Endothelial cell of umbilical vein (primary cell): ENCODE measurements at regions not wholly inside any gene's neighbourhood (a gene's known extent, or its start where the extent isn't known, plus 50 kb on each side); places are given as distances from the start of the nearest gene placed in this dataset.

Experiments
- BruUV-seq: library from RNA; stranded (reverse); fragments of 400-500 nt; replicated peaks from 2 replicates; lab custom pipeline; 2021; lab: Mats Ljungman, UMichigan
- CTCF ChIA-PET: fragments of 300-600, 350-600 bp; sonication (Branson Sonifier 250); formaldehyde crosslinking; loops from one replicate; lab custom pipeline; 2021; ENCODE audit warnings: antibody characterized with exemption, inconsistent platforms; lab: Charles Lee
- POLR2A ChIA-PET: fragments of 300-600, 350-600 bp; sonication (Branson Sonifier 250); formaldehyde crosslinking; loops from one replicate; lab custom pipeline; 2021; ENCODE audit warnings: antibody characterized with exemption, inconsistent platforms; lab: Charles Lee
- DNase-seq: peaks from one replicate; pipeline ENCODE4 v3.0.0-alpha.2; 2011; ENCODE audit warnings: low read depth, low spot score
- FAIRE-seq: peaks from 2 replicates; lab custom pipeline; 2011; peaks lifted over from hg19 to GRCh38; lab: Jason Lieb, UNC
- H2AFZ ChIP-seq: 2 replicates; pipeline ENCODE4 v1.6.0; 2012; ENCODE audit warnings: low read depth, low read length, control low read depth, inconsistent platforms
- H3K27ac ChIP-seq: 2 replicates; pipeline ENCODE4 v1.5.1; 2011; ENCODE audit warnings: low read depth, mild to moderate bottlenecking, control low read depth, low read length, moderate library complexity; ENCODE audit not compliant: insufficient read depth
- H3K27me3 ChIP-seq, 2 experiments: 2 replicates each; pipeline versions ENCODE4 v1.6.0 to v1.6.1; 2011; ENCODE audit warnings: low read length in 2 of 2, mixed read lengths in 1 of 2; ENCODE audit not compliant: control insufficient read depth in 2 of 2, insufficient read depth in 2 of 2
- H3K36me3 ChIP-seq, 2 experiments: 2 replicates in 1 of 2; 3 replicates in 1 of 2; pipeline ENCODE4 v1.5.1; 2011; ENCODE audit warnings: low read length in 2 of 2, mild to moderate bottlenecking in 1 of 2, moderate library complexity in 1 of 2; ENCODE audit not compliant: control insufficient read depth in 2 of 2, insufficient read depth in 2 of 2; ENCODE audit errors: extremely low read depth in 1 of 2
- H3K4me1 ChIP-seq: 3 replicates; pipeline ENCODE4 v1.5.1; 2011; ENCODE audit warnings: mild to moderate bottlenecking, low read length; ENCODE audit not compliant: control insufficient read depth, insufficient read depth; ENCODE audit errors: extremely low read depth
- H3K4me2 ChIP-seq: 2 replicates; pipeline ENCODE4 v1.6.1; 2011; ENCODE audit warnings: low read length, control low read depth, mixed read lengths; ENCODE audit not compliant: insufficient read depth
- H3K4me3 ChIP-seq, 3 experiments: fragments of 200-600 bp in 1 of 3; sonication (generic), shearing (Covaris generic) in 1 of 3; replicated peaks in 1 of 3; 2 replicates each; pipeline ENCODE4 v1.5.1; 2011 to 2016; ENCODE audit warnings: control low read depth in 3 of 3, low read length in 3 of 3, mild to moderate bottlenecking in 2 of 3, inconsistent platforms in 1 of 3, low read depth in 1 of 3, moderate library complexity in 1 of 3; ENCODE audit not compliant: insufficient read depth in 1 of 3
- H3K79me2 ChIP-seq: 2 replicates; pipeline ENCODE4 v1.6.0; 2012; ENCODE audit warnings: low read length, inconsistent platforms; ENCODE audit not compliant: control insufficient read depth, insufficient read depth
- H3K9ac ChIP-seq: replicated peaks from 2 replicates; pipeline ENCODE3; 2011; ENCODE audit warnings: low read length, control low read depth; ENCODE audit not compliant: insufficient read depth; ENCODE audit errors: extremely low read depth
- H3K9me1 ChIP-seq: replicated peaks from 3 replicates; pipeline ENCODE4 v1.6.0; 2011; ENCODE audit warnings: mild to moderate bottlenecking, low read length; ENCODE audit not compliant: control insufficient read depth, insufficient read depth; ENCODE audit errors: extremely low read depth
- H3K9me3 ChIP-seq: replicated peaks from 2 replicates; pipeline ENCODE4 v1.5.1; 2012; ENCODE audit warnings: low read length, inconsistent platforms; ENCODE audit not compliant: control insufficient read depth, insufficient read depth
- H4K20me1 ChIP-seq: replicated peaks from 2 replicates; pipeline ENCODE3; 2011; ENCODE audit warnings: mild to moderate bottlenecking, low read length; ENCODE audit not compliant: control insufficient read depth, insufficient read depth; ENCODE audit errors: extremely low read depth
- EZH2 ChIP-seq: IDR thresholded peaks from 2 replicates; pipeline ENCODE4 v1.6.1; 2012; ENCODE audit warnings: borderline replicate concordance, low read depth, mild to moderate bottlenecking, moderate library complexity, low read length, inconsistent platforms; ENCODE audit not compliant: severe bottlenecking
- FOS ChIP-seq: IDR thresholded peaks from 2 replicates; pipeline ENCODE4 v1.6.1; 2011; ENCODE audit warnings: mild to moderate bottlenecking, low read length, moderate library complexity, borderline replicate concordance; ENCODE audit not compliant: insufficient read depth
- GATA2 ChIP-seq: IDR thresholded peaks from 2 replicates; pipeline ENCODE4 v1.7.0; 2011; ENCODE audit warnings: low read depth, mild to moderate bottlenecking, moderate library complexity, mixed read lengths, low read length; ENCODE audit not compliant: insufficient read length, insufficient read depth
- MAX ChIP-seq: IDR thresholded peaks from 2 replicates; pipeline ENCODE4 v1.6.1; 2011; ENCODE audit not compliant: insufficient read depth, insufficient read length
- MYC ChIP-seq: IDR thresholded peaks from one replicate; pipeline ENCODE4 v1.6.1; 2011; ENCODE audit warnings: mild to moderate bottlenecking, low read depth, low read length
- POLR2A ChIP-seq: IDR thresholded peaks from 2 replicates; pipeline ENCODE4 v1.6.1; 2012; ENCODE audit warnings: low read depth, mild to moderate bottlenecking, control low read depth, low read length
- POLR2AphosphoS5 ChIP-seq: IDR thresholded peaks from 2 replicates; pipeline ENCODE4 v1.6.1; 2012; ENCODE audit warnings: low read depth, mild to moderate bottlenecking, control low read depth, low read length, moderate library complexity; ENCODE audit not compliant: insufficient read depth
- dilution Hi-C: fragments of 300-500 bp; cut with MboI; formaldehyde crosslinking; loops from one replicate; pipeline ENCODE4 v1.15.0; 2019; ENCODE audit warnings: low sequenced_read_pairs; ENCODE audit not compliant: extremely low pct_ligation_motif_present
- intact Hi-C: fragments of 100-400 bp; cut with micrococcal nuclease; formaldehyde crosslinking; loops from one replicate; pipeline ENCODE4 v1.10.0; 2022

GRCh38 chr1:199082778-199083389 lies 444.0 kb downstream of the PTPRC start:
- dilution Hi-C loops (no loop called here), intact Hi-C loops (no loop called here)
- FAIRE-seq (no peak), DNase-seq (no peak)
- no peak for TF ChIP-seq EZH2
- TF ChIP-seq MAX = no peak
- no peak for TF ChIP-seq POLR2A
- TF ChIP-seq POLR2AphosphoS5 = no peak
- no peak for TF ChIP-seq GATA2
- Histone ChIP-seq H3K9me1 (no peaks in the 10 kb centered on the region), H3K4me3 (no peak overlapping the region), H3K79me2 (no peaks in the 10 kb centered on the region), H3K9me3 (no peaks in the 10 kb centered on the region), H3K36me3 (no peaks in the 10 kb centered on the region), H3K4me2 (no peak overlapping the region), H3K9ac (no peak overlapping the region), H3K4me1 (no peaks in the 10 kb centered on the region), H3K27ac (no peak overlapping the region), H2AFZ (no peak overlapping the region), H4K20me1 (no peaks in the 10 kb centered on the region), H3K27me3 (no peaks in the 10 kb centered on the region)
- no TSS peak for BruUV-seq
- POLR2A ChIA-PET = no interaction called here
- CTCF ChIA-PET = no interaction called here

GRCh38 chr1:199083680-199084079 lies 444.8 kb downstream of the PTPRC start:
- H3K27me3 ChIP-seq = no peaks in the 10 kb centered on the region
- no peak overlapping the region for H2AFZ ChIP-seq
- no peaks in the 10 kb centered on the region for H3K9me3 ChIP-seq
- no peak overlapping the region for H3K4me3 ChIP-seq
- H3K4me1 ChIP-seq = no peaks in the 10 kb centered on the region
- no peaks in the 10 kb centered on the region for H3K79me2 ChIP-seq
- no peaks in the 10 kb centered on the region for H3K9me1 ChIP-seq
- no peak for TF ChIP-seq MYC
- TF ChIP-seq FOS = no peak
- no peak for TF ChIP-seq POLR2A
- no peak for TF ChIP-seq POLR2AphosphoS5
- no peaks in the 10 kb centered on the region for H4K20me1 ChIP-seq
- no peak for DNase-seq
- no peak overlapping the region for H3K4me2 ChIP-seq
- no peaks in the 10 kb centered on the region for H3K36me3 ChIP-seq
- ChIA-PET CTCF (interaction anchor here (0.8 kb wide), 1 partner anchor 9 kb away, joined by 3 read pairs; no protein-coding TSS in a partner anchor), POLR2A (no interaction called here)
- no peak overlapping the region for H3K27ac ChIP-seq
- no TSS peak for BruUV-seq
- dilution Hi-C loops = no loop called here
- no peak overlapping the region for H3K9ac ChIP-seq
- intact Hi-C loops = loop anchor here (1.0 kb wide), 1 partner anchor 20 kb away; no protein-coding TSS in a partner anchor
- no peak for FAIRE-seq
